ENCODE measurements at regions not wholly inside any gene's neighbourhood (a gene's known extent, or its start where the extent isn't known, plus 50 kb on each side); places are given as distances from the start of the nearest gene placed in this dataset.
"Not testable (repeated sequence)": the region's sequence is repeated elsewhere in the genome, so short reads cannot be mapped to it uniquely, and the experiment has no call there.

GRCh38 chr1:68785328-68785727, 288.4 kb upstream of the DEPDC1 start:
- DNase-seq: no peak

- no peak for DNase-seq
Measured at GRCh38 chr1:68788762-68789161, 291.9 kb upstream of the DEPDC1 start.

DNA sequence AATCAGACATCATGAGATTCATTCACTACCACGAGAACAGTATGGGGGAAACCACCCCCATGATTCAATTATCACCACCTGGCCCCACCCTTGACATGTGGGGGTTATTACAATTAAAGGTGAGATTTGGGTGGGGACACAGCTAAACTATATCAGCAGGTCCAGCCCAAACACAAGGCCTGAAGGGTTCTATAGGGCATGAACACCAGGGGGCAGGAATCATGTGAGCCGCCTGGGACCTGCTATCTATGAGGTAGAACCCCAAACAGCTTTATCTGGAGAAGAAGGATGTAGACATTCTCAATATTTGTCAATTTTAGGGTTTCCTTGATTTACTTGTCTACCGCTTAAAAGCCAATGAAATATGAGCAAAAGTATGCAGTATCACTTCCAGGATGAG, 294.9 kb upstream of the DEPDC1 start:
- DNase-seq: no peak

- no peak for DNase-seq
Measured at GRCh38 chr1:68795956-68796355, 299.1 kb upstream of the DEPDC1 start.

- no peak for DNase-seq
Measured at GRCh38 chr1:68796888-68797287, 300.0 kb upstream of the DEPDC1 start.

- no peak for DNase-seq
Measured at GRCh38 chr1:68798071-68798470, 301.2 kb upstream of the DEPDC1 start.

GRCh38 chr1:68799096-68799495, 302.2 kb upstream of the DEPDC1 start:
- DNase-seq: no peak

DNA sequence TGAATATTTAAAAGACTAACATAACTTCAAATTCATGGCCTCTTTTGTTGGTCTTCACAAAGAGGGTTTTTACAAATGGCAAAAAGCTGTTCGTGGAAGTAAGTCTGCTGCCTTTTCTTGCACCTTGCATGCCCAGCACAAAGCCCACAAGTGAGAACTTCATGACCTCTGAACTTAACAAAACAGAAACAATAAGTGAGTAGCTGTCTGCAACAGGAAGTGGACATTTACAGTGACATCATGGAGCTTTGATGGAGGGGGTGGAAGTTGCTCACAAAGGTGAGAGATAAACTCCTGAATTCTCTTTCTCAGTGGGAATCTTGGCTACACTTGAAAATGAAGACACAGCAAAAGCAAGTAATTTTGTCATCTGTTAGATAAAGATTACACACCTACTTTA, 303.3 kb upstream of the DEPDC1 start:
- no peak for DNase-seq

- no peak for DNase-seq
Measured at GRCh38 chr1:68801440-68801839, 304.6 kb upstream of the DEPDC1 start.

DNA sequence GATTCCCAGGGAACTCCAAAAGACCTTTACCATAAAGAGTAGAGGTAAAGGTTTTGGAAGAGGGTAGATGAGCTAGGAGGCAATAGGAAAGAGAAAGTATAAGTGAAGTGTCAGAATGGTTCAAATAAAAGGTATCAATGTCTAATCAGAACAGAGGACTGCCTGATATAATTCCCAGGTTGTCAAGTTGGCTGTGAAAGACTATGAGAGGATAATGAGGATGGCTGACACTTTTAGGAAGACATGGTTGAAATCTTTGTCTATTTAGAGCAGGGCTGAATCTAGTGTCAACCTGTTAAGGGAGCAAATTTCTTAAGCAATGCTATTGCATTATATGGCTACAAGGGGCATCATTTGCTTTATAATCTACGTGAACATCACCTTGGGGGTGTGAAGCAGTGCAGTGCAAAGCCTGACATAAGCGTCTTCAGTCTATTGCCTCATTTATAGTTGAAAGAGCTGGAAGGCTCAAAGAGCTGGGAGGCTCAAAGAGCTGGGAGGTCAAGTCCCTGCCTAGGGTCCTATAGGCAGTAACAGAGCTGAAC, 308.3 kb upstream of the DEPDC1 start:
- no peak for DNase-seq

DNA sequence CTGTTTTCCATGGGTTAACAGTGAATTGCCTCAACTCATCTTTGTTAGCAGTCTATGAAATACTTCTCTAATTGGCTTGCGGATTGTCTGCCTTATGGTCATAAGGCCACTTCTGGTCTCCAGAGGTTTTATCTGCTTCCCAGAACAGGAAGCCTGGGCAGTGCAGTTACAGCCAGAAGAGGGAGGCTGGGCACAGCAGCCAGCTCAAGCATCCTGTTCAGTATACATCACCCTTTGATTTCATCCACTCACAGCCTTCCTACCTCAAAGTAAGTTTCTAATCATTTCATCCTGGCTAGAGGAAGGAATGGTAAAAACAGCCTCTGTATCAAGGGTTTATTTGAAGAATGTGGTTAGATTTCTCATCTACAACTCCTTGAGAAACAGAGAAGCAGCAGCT, 311.5 kb upstream of the DEPDC1 start:
- no peak for DNase-seq

GRCh38 chr1:68811806-68812205, 314.9 kb upstream of the DEPDC1 start:
- DNase-seq: peak; percentile 81 to 89

- DNase-seq: peak in 1 of 2 experiments; percentile 42
Measured at GRCh38 chr1:68812333-68812732, 315.5 kb upstream of the DEPDC1 start.

DNA sequence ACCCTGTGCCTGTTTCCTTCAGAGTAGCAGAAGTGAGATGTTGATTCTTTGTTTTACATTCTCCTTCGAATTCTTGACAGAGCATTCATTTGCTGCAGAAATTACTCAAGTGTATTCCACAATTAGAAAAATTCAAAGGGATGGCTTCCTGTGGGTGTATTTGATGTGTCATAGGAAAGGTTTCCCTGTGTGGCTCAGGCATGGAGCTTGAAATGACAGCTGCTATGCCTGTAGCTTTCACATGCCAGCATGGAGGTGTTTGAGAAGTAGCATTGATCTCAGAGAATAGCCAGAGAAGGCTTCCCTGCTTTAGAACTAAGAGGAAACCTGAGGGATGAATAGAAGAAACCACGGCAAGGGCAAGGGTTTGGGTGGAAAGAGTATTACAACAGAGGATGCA, 317.2 kb upstream of the DEPDC1 start:
- DNase-seq: no peak

DNA sequence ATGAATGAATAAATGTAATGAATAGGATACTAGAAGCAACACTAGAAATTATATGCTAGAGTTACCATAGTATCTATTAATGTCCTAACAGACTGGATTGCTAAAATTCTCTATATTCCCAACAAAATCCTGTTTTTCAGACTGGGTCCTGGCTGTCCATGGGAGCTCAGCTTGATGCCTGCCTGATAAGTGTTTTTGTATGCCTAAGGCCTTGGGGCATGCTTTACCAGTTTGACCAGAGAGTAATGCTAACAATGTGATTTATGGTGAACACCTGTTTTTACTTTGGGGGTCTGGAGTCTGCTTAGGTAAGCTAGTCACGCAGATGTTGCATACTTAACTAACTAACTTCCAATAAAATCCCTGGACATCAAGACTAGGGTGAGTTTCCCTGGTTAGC, 318.8 kb upstream of the DEPDC1 start:
- no peak for DNase-seq

DNA sequence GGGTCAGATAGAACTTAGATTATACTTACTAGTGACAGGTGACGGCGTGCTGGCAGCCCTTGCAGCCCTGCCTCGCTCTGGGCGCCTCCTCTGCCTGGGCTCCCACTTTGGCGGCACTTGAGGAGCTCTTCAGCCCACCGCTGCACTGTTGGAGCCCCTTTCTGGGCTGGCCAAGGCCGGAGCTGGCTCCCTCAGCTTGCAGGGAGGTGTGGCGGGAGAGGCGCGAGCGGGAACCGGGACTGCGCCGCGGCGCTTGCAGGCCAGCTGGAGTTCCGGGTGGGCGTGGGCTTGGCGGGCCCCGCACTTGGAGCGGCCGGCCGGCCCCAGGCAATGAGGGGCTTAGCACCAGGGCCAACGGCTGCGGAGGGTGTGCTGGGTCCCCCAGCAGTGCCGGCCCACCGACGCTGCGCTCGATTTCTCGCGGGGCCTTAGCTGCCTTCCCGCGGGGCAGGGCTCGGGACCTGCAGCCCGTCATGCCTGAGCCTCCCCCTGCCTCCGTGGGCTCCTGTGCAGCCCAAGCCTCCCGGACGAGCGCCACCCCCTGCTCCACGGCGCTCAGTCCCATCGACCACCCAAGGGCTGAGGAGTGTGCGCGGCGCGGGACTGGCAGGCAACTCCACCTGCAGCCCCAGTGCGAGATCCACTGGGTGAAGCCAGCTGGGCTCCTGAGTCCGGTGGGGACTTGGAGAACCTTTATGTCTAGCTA, 320.8 kb upstream of the DEPDC1 start:
- DNase-seq: not testable (repeated sequence)

DNA sequence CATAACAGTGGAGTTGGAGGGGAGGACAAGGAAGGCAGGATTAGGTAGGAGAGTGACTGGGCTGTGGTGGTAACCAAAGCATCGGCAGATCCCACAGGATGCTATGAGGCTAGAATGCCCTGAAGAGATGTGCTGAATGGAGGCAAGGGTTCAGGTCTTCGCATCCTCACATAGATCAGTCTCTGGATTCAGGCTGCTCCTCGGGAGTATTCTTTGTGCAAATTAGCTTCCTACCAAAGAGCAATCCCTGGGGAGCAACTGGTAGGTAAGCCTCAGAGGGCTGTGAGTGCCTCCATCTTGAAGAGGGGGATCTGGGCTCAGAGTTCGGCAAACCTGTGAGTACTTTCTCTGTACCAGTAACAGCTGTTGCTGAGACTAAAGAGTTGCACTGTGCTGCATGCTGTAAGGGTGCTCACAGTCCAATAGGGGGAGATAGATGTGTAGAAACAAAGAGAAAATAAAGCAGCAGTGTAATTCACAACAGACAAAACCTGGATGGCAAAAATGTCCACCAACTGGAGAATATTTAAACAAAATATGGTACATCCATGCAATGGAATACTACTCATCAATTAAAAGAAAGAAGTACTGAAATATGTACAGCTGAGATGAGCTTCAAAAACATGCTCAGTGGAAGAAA, 322.4 kb upstream of the DEPDC1 start:
- DNase-seq: peak; percentile 11 to 83

DNA sequence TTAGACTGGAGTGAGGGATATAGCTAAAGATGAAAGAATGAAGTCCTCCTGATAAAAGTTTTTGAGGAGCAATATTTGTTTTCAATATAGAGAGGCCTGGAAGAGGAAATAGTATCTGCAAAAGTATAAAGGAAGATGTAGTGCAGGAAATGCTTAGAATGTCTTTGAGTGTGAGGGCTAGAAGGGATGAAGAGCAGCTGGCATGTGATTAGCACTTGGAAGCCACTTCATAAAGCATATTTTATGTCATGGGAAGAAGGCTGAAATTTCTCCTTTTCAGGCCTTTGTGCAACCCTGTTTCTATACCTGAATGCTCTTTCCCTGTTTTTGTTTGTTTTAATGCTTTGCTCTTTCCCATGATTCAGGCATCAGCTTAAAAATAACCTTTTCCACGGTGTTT, 323.3 kb upstream of the DEPDC1 start:
- DNase-seq: peak; percentile 12 to 21

DNA sequence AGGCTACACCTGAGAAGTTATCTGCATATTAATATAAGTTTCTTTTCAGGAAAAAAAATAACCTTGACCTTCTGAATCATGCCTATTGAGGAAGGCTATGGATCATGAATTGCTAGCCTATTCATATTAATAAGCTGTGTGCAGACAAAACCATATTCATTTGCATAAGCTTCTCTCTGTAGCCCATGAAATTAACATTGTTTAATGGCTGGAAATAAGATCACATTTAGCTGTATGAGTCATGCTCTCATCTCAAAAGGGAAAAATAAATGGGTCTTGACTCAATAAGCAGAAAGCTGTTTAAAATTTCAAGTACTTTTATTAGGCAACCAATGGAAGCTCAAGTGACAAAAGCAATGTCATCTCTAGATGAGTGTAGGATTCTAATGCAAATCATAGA, 330.0 kb upstream of the DEPDC1 start:
- DNase-seq: no peak

DNA sequence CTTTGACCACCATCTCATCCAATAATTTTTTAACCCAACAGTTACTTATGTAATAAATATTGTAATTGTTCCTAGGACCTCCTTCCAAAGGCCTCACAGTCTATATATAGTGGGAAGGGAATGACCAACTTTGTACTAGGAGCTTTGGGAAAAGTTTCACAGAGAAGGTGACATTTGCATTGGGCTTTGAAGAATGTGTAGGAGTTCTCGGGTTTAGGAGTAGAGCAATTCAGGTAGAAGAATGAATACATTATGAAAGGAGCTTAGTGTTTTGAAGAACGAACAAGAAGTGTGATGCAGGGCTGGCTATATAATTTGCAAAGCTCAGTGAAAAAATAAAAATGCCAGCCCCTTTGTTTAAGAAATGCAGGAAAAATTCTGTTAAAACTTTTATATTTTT, 330.4 kb upstream of the DEPDC1 start:
- DNase-seq: no peak

GRCh38 chr1:68828013-68828412, 331.1 kb upstream of the DEPDC1 start:
- no peak for DNase-seq

DNA sequence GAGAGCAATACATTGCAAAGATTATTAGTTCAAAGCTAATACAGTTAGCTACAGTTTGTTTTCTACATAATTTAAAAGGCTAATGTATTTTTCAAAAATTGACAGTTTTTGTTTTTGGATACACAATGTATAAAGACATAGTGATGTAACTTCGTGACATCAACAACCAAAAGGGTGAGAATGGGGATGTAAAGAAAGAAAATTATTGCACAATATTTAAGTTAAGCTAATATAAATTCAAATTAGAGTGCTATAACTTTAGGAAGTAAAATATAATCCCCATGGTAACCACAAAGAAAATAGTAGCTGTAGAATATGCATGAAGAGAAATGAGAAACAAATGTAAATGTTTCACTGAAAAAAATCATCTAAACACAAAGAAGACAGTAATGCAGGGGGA, 334.4 kb upstream of the DEPDC1 start:
- no peak for DNase-seq

GRCh38 chr1:68848017-68848416, 351.1 kb upstream of the DEPDC1 start:
- no peak for DNase-seq

DNA sequence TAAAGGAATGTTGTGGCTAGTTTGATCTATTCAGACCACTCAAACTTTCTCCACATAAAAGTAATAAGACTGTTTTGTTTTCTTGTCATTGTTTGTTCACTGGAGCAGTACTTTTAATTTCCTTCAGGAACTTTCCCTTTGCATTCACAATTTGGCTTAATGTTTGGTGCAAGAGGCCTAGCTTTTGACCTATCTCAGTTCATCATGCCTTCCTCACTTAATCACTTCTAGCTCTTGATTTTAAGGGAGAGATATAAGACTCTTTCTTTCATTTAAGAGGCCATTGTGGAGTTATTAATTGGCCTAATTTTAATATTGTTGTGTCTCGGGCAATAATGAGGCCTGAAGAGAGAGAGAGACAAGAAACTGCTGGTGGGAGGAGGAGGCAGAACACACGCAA, 371.7 kb upstream of the DEPDC1 start:
- no peak for DNase-seq

GRCh38 chr1:68873144-68873543, 376.3 kb upstream of the DEPDC1 start:
- DNase-seq: no peak

All from NCI-H446 (cell line).